H1 (cell line): ENCODE measurements at regions not wholly inside any gene's neighbourhood (a gene's known extent, or its start where the extent isn't known, plus 50 kb on each side); places are given as distances from the start of the nearest gene placed in this dataset.

Source experiments
- CTCF ChIA-PET: fragments of 300-600 bp; sonication (Branson Sonifier 250); formaldehyde crosslinking; loops from one replicate; lab custom pipeline; 2021; ENCODE audit not compliant: partially characterized antibody; lab: Charles Lee
- POLR2A ChIA-PET: fragments of 300-600 bp; sonication (Branson Sonifier 250); formaldehyde crosslinking; loops from one replicate; lab custom pipeline; 2021; ENCODE audit warnings: inconsistent platforms; ENCODE audit not compliant: partially characterized antibody; lab: Charles Lee
- DNase-seq, 2 experiments: peaks; one replicate each; pipeline versions ENCODE4 v3.0.0 to v3.0.0-alpha.2; 2010 to 2022; ENCODE audit warnings: low spot score in 2 of 2, low read depth in 1 of 2, mixed read lengths in 1 of 2
- FAIRE-seq: peaks from 2 replicates; lab custom pipeline; 2011; peaks lifted over from hg19 to GRCh38; lab: Jason Lieb, UNC
- H2AFZ ChIP-seq: 2 replicates; pipeline ENCODE4 v1.8.1; 2012; ENCODE audit warnings: low read length, inconsistent platforms
- H2AK5ac ChIP-seq: 2 replicates; pipeline ENCODE4 v1.6.1; 2013; ENCODE audit warnings: low read depth, low read length
- H2BK120ac ChIP-seq: replicated peaks from 2 replicates; pipeline ENCODE3; 2013; ENCODE audit warnings: low read depth, low read length, inconsistent platforms
- H2BK12ac ChIP-seq: 2 replicates; pipeline ENCODE4 v1.6.1; 2013; ENCODE audit warnings: low read depth, low read length
- H2BK15ac ChIP-seq: 2 replicates; pipeline ENCODE4 v1.6.1; 2013; ENCODE audit warnings: low read length
- H2BK20ac ChIP-seq: 2 replicates; pipeline ENCODE4 v1.6.1; 2013; ENCODE audit warnings: low read length
- H2BK5ac ChIP-seq: 2 replicates; pipeline ENCODE4 v1.6.1; 2013; ENCODE audit warnings: low read depth, low read length
- H3K14ac ChIP-seq: 2 replicates; pipeline ENCODE4 v1.6.1; 2013; ENCODE audit warnings: inconsistent platforms; ENCODE audit not compliant: insufficient read length
- H3K18ac ChIP-seq: 2 replicates; pipeline ENCODE4 v1.6.1; 2013; ENCODE audit warnings: low read length; ENCODE audit errors: extremely low read depth
- H3K23ac ChIP-seq: 2 replicates; pipeline ENCODE4 v1.6.1; 2013; ENCODE audit warnings: inconsistent platforms; ENCODE audit not compliant: insufficient read length
- H3K23me2 ChIP-seq: 2 replicates; pipeline ENCODE4 v1.6.1; 2013; ENCODE audit warnings: low read depth, low read length
- H3K27ac ChIP-seq: 2 replicates; pipeline ENCODE4 v1.6.1; 2011; ENCODE audit warnings: low read depth, low read length, inconsistent platforms
- H3K27me3 ChIP-seq, 4 experiments: replicated peaks in 1 of 4; 1 replicate in 1 of 4; 2 replicates in 3 of 4; pipeline versions ENCODE4 v1.6.1 to v1.8.1; 2011 to 2013; ENCODE audit warnings: low read length in 3 of 4, mild to moderate bottlenecking in 3 of 4, inconsistent platforms in 2 of 4, mixed read lengths in 2 of 4, moderate library complexity in 1 of 4; ENCODE audit not compliant: control insufficient read depth in 3 of 4, insufficient read depth in 3 of 4; ENCODE audit errors: extremely low read depth in 1 of 4
- H3K36me3 ChIP-seq, 4 experiments: 2 replicates each; pipeline versions ENCODE4 v1.6.1 to v1.8.1; 2011 to 2013; ENCODE audit warnings: mild to moderate bottlenecking in 4 of 4, low read length in 3 of 4, moderate library complexity in 2 of 4, control low read depth in 1 of 4, inconsistent platforms in 1 of 4; ENCODE audit not compliant: insufficient read depth in 4 of 4, control insufficient read depth in 2 of 4
- H3K4ac ChIP-seq: replicated peaks from 2 replicates; pipeline ENCODE3; 2013; ENCODE audit warnings: low read length, low read depth, mixed read lengths, inconsistent platforms; ENCODE audit not compliant: insufficient read length
- H3K4me1 ChIP-seq, 4 experiments: replicated peaks in 1 of 4; 1 replicate in 1 of 4; 2 replicates in 3 of 4; pipeline versions ENCODE4 v1.6.1 to v1.8.1; 2011 to 2013; ENCODE audit warnings: low read length in 3 of 4, inconsistent platforms in 2 of 4, mixed read lengths in 1 of 4; ENCODE audit not compliant: insufficient read depth in 4 of 4, control insufficient read depth in 3 of 4
- H3K4me2 ChIP-seq, 2 experiments: 2 replicates each; pipeline versions ENCODE4 v1.6.1 to v1.8.1; 2011 to 2013; ENCODE audit warnings: low read depth in 2 of 2, low read length in 2 of 2, control low read depth in 1 of 2, inconsistent platforms in 1 of 2, mild to moderate bottlenecking in 1 of 2; ENCODE audit not compliant: insufficient read depth in 1 of 2
- H3K4me3 ChIP-seq, 4 experiments: fragments of 200-600, 300-600 bp in 1 of 4; sonication (generic), shearing (Covaris generic), sonication (Bioruptor Twin) in 1 of 4; 2 replicates each; pipeline versions ENCODE4 v1.5.1 to v1.8.1; 2011 to 2016; ENCODE audit warnings: low read length in 4 of 4, low read depth in 3 of 4, control low read depth in 2 of 4, inconsistent platforms in 2 of 4, mild to moderate bottlenecking in 2 of 4, mixed read lengths in 1 of 4, moderate library complexity in 1 of 4; ENCODE audit not compliant: insufficient read depth in 2 of 4; ENCODE audit errors: extremely low read depth in 1 of 4
- H3K56ac ChIP-seq: replicated peaks from 2 replicates; pipeline ENCODE3; 2013; ENCODE audit warnings: low read depth, mild to moderate bottlenecking, mixed read lengths, low read length, inconsistent platforms; ENCODE audit not compliant: insufficient read length
- H3K79me1 ChIP-seq: 2 replicates; pipeline ENCODE4 v1.6.1; 2013; ENCODE audit warnings: low read depth, low read length, control low read depth
- H3K79me2 ChIP-seq, 2 experiments: 2 replicates each; pipeline versions ENCODE4 v1.6.1 to v1.8.1; 2012 to 2013; ENCODE audit warnings: low read length in 2 of 2, mild to moderate bottlenecking in 2 of 2, inconsistent platforms in 1 of 2; ENCODE audit not compliant: insufficient read depth in 2 of 2, control insufficient read depth in 1 of 2
- H3K9ac ChIP-seq, 4 experiments: replicated peaks in 1 of 4; 1 replicate in 1 of 4; 2 replicates in 3 of 4; pipeline versions ENCODE4 v1.6.1 to v1.8.1; 2011 to 2013; ENCODE audit warnings: low read depth in 3 of 4, low read length in 3 of 4, control low read depth in 2 of 4, mild to moderate bottlenecking in 2 of 4, moderate library complexity in 2 of 4, inconsistent platforms in 1 of 4; ENCODE audit errors: extremely low read depth in 1 of 4
- H3K9me3 ChIP-seq, 2 experiments: 2 replicates each; pipeline versions ENCODE4 v1.6.1 to v1.8.1; 2012 to 2013; ENCODE audit warnings: mild to moderate bottlenecking in 2 of 2, moderate library complexity in 2 of 2, control low read depth in 1 of 2, inconsistent platforms in 1 of 2, low read depth in 1 of 2, low read length in 1 of 2, mixed read lengths in 1 of 2; ENCODE audit not compliant: insufficient read depth in 2 of 2
- H4K20me1 ChIP-seq, 2 experiments: replicated peaks in 1 of 2; 2 replicates each; pipeline versions ENCODE3 to v1.8.1; 2011 to 2013; ENCODE audit warnings: inconsistent platforms in 2 of 2, low read length in 2 of 2, mild to moderate bottlenecking in 1 of 2; ENCODE audit not compliant: insufficient read depth in 2 of 2, control insufficient read depth in 1 of 2
- H4K5ac ChIP-seq: 2 replicates; pipeline ENCODE4 v1.6.1; 2013; ENCODE audit warnings: low read length, low read depth, mixed read lengths, inconsistent platforms; ENCODE audit not compliant: insufficient read length
- H4K8ac ChIP-seq: 2 replicates; pipeline ENCODE4 v1.8.0; 2013; ENCODE audit warnings: mild to moderate bottlenecking, moderate library complexity, low read length, inconsistent platforms; ENCODE audit not compliant: insufficient read depth; ENCODE audit errors: extremely low read depth
- H4K91ac ChIP-seq: replicated peaks from 2 replicates; pipeline ENCODE3; 2013; ENCODE audit warnings: low read length, mixed read lengths, inconsistent platforms; ENCODE audit not compliant: insufficient read length
- BCL11A ChIP-seq, 2 experiments: IDR thresholded peaks; one replicate each; pipeline ENCODE4 v1.6.1; 2011; ENCODE audit warnings: low read depth in 2 of 2, low read length in 2 of 2, mild to moderate bottlenecking in 2 of 2
- BRCA1 ChIP-seq: IDR thresholded peaks from 2 replicates; pipeline ENCODE4 v1.6.1; 2012; ENCODE audit warnings: low read depth, low read length, improper control_type of control experiment
- JUN ChIP-seq: IDR thresholded peaks from 2 replicates; pipeline ENCODE4 v1.6.1; 2011; ENCODE audit warnings: low read depth, mild to moderate bottlenecking, improper control_type of control experiment, low read length
- KDM1A ChIP-seq: fragments of 200-600, 300-600 bp; sonication (generic); IDR thresholded peaks from 2 replicates; pipeline ENCODE4 v1.7.1; 2016; ENCODE audit warnings: mild to moderate bottlenecking, low read length, borderline replicate concordance
- KDM4A ChIP-seq: IDR thresholded peaks from one replicate; pipeline ENCODE4 v1.7.1; 2012; ENCODE audit warnings: low read depth, mild to moderate bottlenecking, moderate library complexity, low read length, inconsistent platforms; ENCODE audit not compliant: severe bottlenecking
- RNF2 ChIP-seq: fragments of 200-900, 300-1000 bp; sonication (generic); IDR thresholded peaks from 2 replicates; pipeline ENCODE4 v1.7.1; 2016; ENCODE audit warnings: borderline replicate concordance, low read depth, mild to moderate bottlenecking, antibody characterized with exemption, low read length; ENCODE audit not compliant: poor library complexity, severe bottlenecking; ENCODE audit errors: missing control alignments
- YY1 ChIP-seq: IDR thresholded peaks from 2 replicates; pipeline ENCODE4 v1.6.1; 2011; ENCODE audit warnings: low read depth, mild to moderate bottlenecking, low read length
- WGBS, 2 experiments: shearing (Covaris generic) in 1 of 2; methylation state at CpG; one replicate each; pipeline versions ENCODE4 v1.1.6 to v1.1.7; 2013 to 2015; ENCODE audit warnings: low lambda C conversion rate in 2 of 2, mixed read lengths in 2 of 2, inconsistent platforms in 1 of 2, low coverage in 1 of 2, missing lambda C conversion rate in 1 of 2; ENCODE audit not compliant: insufficient replicate concordance in 2 of 2, insufficient coverage in 1 of 2, insufficient read length in 1 of 2; ENCODE audit errors: extremely low coverage in 1 of 2, missing lambda C conversion rate in 1 of 2; 5-methylcytosine and 5-hydroxymethylcytosine counted together
- TF ChIP-seq, protein P1 (sequence below): IDR thresholded peaks from 2 replicates; pipeline ENCODE4 v1.6.1; 2011; ENCODE audit warnings: low read length, improper control_type of control experiment
- TF ChIP-seq, protein P2 (sequence below): IDR thresholded peaks from 2 replicates; pipeline ENCODE4 v1.6.1; 2012; ENCODE audit warnings: inconsistent platforms

DNA sequence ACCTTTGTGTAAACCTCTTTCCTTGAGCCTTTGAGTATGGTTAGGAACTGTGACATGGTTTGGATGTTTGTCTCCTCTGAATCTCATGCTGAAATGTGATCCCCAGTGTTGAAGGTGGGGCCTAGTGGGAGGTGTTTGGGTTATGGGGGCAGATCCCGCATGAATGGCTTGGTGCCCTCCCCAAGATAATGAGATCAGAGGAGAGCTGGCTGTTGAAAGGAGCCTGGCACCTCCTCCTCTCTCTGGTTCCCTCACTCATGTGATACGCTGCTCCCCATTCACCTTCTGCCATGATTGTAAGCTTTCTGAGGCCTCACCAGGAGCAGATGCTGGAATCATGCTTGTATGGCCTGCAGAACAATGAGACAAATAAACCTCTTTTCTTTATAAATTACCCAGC lies 1110.2 kb downstream of the CDH11 start:
- Histone ChIP-seq H3K4me3 (no peak overlapping the region), H3K4me2 (no peak overlapping the region), H3K18ac (no peak overlapping the region), H2BK12ac (no peak overlapping the region), H2BK20ac (no peak overlapping the region), H3K9me3 (peaks cover 0 to 3% of the 10 kb centered on the region in 2 experiments; a peak in 2 of 4 replicates), H3K36me3 (no peaks in the 10 kb centered on the region), H4K91ac (no peak overlapping the region), H3K23ac (no peak overlapping the region), H2AK5ac (no peak overlapping the region), H3K79me2 (no peaks in the 10 kb centered on the region), H2BK5ac (no peak overlapping the region), H3K56ac (no peak overlapping the region), H3K4ac (no peak overlapping the region), H2AFZ (no peak overlapping the region), H3K79me1 (no peaks in the 10 kb centered on the region), H3K9ac (no peak overlapping the region), H3K27me3 (peaks cover 0 to 1% (median 0%) of the 10 kb centered on the region in 4 experiments; a peak in 1 of 7 replicates), H4K5ac (no peak overlapping the region), H2BK120ac (no peak overlapping the region), H2BK15ac (no peak overlapping the region), H4K8ac (no peak overlapping the region), H3K14ac (no peak overlapping the region), H4K20me1 (no peaks in the 10 kb centered on the region), H3K4me1 (no peaks in the 10 kb centered on the region), H3K27ac (no peak overlapping the region), H3K23me2 (no peaks in the 10 kb centered on the region)
- FAIRE-seq (no peak), DNase-seq (no peak)
- TF ChIP-seq BCL11A (IDR thresholded peaks at IDR 0.05; ENCODE audit: low read depth in 2 of 2, low read length in 2 of 2) (no peak), YY1 (no peak), RNF2 (no peak), BRCA1 (no peak), JUN (no peak), KDM1A (no peak), KDM4A (no peak)
- TF ChIP-seq, protein P1, sequence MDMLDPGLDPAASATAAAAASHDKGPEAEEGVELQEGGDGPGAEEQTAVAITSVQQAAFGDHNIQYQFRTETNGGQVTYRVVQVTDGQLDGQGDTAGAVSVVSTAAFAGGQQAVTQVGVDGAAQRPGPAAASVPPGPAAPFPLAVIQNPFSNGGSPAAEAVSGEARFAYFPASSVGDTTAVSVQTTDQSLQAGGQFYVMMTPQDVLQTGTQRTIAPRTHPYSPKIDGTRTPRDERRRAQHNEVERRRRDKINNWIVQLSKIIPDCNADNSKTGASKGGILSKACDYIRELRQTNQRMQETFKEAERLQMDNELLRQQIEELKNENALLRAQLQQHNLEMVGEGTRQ = no peak
- TF ChIP-seq, protein P2, sequence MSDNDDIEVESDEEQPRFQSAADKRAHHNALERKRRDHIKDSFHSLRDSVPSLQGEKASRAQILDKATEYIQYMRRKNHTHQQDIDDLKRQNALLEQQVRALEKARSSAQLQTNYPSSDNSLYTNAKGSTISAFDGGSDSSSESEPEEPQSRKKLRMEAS = no peak
- CTCF ChIA-PET = no interaction called here
- 91% methylated on average over 2 of the region's 2 CpGs; no CpG with 5 or more reads in 1 of the 2 experiments for WGBS, 2 experiments
- POLR2A ChIA-PET = no interaction called here
